ENCODE measurements at regions not wholly inside any gene's neighbourhood (a gene's known extent, or its start where the extent isn't known, plus 50 kb on each side); places are given as distances from the start of the nearest gene placed in this dataset.

DNA sequence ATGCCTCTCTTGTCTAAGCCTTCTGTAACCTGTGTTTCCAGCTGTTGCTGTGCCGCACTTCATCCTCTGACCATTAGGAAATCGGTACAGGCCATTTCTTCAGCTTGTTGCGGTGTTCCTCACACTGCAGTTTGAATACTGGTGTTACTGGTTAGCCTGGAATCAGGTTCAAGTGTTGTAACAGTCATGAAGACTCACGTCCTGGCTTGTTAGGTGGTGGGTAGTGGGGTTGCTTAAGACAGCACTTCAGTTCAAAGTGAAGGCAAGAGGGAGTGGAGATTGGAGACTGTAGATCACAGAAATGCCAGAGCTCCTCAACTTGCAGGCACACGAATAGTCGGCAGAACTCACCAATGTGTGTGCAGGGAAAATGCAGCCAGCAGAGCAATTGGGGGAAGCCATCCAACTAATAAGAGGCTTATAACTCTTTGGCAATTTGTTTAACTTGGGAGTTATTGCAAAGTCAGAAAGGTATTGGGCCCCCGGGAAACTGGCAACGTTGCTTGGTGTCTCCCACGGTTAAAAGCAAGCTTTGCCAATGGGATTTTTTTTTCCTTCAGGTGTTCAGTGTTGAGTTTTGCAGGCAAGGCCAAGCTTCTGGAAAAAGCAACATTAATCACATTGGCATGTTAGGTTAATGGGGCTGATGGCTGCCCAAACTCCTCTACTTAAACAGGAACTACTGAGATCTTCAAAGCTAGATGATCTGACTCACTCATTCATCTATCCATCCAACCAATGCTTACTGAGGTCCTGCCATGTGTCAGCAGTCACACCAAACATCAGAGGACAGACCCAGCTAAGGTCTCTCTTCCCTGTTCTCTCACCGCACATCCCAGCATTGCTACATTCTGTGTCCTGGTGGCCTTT lies 380.9 kb downstream of the GATA3 start:
- no peak for DNase-seq

- no peak for DNase-seq
Observed at GRCh38 chr10:8437896-8438295, 383.4 kb downstream of the GATA3 start.

- no peak for DNase-seq
Observed at GRCh38 chr10:8438603-8439002, 384.1 kb downstream of the GATA3 start.

DNA sequence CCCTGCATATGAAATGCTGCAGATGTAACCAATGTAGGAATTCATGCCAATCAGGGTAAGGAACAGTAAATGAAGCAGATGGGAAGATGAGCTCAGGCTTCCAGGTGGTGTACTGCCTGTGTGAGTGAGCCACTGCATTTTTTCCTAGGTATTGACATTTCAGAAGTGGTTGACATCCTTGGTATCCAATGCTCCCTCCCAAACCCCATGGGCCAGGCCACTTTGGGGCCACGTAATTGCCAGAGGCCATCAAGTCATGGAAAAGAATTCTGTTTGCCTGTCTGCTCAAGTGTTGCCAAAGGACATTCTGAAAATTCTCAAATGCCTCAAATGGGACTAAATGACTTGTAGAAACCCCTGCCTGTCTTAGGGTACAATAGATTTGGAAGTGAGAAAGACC lies 384.6 kb downstream of the GATA3 start:
- DNase-seq, result no peak

DNA sequence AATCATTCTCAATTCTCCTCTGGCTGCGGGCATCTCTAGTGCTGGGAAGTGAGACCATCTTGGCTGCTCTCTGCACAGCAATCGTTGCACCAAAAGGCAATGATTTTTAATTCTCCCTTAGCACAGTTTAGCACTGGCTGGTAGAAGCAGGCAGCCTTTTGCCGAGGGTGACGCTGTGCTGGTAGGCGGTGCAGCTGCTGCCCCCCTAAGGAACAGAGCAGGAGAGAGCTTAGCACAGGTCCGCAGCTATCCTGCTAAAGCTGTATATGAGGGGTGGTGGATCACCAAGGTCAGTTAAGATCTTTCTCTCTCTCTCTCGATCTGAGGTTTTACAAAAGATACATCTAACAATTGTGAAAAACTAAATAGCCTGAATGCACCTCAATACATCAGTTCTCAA lies 390.1 kb downstream of the GATA3 start:
- peak; percentile 30 for DNase-seq

GRCh38 chr10:8445353-8445752 lies 390.9 kb downstream of the GATA3 start:
- DNase-seq, result no peak

DNA sequence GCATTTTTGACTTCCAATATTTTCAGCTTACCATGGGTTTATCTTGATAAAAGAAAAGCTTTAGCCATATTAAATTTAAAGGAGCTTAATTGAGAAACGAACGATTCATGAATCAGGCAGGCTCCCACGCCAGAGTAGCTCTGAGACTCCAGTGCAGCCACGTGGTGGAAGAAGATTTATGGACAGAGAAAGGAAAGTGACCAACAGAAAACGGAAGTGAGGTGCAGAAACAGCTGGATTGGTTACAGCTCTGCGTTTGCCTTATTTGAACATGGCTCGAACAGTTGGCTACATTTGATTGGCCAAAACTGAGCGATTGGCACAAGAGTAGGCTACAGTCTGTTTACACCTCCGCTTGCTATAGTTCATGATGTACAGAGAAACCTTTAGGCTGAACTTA lies 395.4 kb downstream of the GATA3 start:
- DNase-seq, result no peak

DNA sequence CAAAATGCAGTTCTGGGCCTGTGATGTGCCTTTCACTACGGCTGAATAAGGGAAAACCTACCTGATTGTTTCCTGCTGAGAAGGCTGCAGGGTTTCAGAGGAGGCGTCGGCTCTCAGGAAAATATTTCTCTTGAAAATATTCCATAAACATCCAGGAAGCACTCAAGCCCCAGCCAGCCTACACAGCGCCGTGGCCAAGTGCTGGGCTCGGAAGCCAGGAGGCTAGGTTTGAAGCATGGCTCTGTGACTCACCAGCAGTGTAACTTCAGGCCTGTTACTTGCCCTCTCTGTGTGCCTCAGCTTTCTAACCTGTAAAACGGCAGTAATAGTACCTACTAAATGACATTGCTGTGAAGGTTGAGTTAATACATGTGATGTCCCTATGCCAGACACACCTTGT lies 399.1 kb downstream of the GATA3 start:
- DNase-seq, result peak; percentile 8

DNA sequence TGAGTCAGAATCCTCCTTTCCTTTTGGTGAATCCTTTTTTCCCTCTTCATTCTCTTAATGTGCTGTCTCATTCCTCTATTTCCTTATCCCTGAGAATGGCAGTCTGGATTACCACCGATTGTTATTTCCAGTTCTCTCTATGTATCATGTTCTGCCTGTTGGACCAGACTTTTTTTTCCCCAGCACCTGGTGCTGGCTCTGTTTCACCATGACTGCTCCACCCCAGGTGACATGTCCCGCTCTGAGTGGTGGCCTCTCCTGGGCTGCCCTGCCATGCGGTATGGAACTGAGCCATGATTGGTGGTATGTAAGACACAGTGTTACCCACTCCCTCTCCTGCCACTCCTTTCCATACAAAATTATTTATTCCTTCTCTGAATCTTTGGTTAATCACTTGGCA lies 399.9 kb downstream of the GATA3 start:
- DNase-seq, result no peak

DNA sequence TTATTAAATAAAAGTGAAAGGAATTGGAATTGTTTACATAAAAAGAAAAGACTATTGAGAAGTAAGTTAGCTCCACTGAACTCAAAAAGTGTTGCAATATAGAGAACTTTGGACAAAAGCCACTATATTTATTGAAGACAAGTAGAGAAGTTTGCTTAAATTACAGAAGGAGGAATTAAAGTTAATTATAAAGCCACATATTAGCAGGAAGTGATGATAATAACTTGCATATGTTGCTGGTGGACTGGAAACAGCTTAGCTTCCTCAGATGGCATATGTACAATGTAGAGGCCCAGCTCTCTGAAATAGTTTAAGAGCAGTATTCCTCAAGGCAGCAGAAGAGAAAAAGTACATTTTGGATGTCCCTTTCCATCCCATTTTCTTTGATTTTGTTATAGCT lies 400.7 kb downstream of the GATA3 start:
- DNase-seq, result no peak

GRCh38 chr10:8456386-8456785 lies 401.9 kb downstream of the GATA3 start:
- DNase-seq, result no peak

DNA sequence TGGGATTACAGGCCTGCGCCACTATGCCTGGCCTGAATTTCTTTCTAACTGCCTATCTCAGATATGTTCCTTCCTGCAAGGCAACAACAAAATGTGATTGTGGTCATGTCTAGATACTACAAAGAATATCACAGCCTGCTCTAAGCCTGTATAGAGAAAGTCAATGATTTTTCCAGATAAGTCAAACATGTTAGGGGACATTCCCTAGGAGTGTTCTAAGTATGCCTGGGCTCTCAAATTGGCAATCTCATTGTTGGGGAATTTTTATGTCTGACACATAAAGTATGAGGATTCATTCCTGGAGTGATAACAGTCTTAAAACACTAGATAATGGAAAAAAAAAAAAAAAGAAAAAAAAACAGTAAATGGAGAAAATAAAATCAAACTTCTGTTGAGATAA lies 406.1 kb downstream of the GATA3 start:
- DNase-seq, result no peak

DNA sequence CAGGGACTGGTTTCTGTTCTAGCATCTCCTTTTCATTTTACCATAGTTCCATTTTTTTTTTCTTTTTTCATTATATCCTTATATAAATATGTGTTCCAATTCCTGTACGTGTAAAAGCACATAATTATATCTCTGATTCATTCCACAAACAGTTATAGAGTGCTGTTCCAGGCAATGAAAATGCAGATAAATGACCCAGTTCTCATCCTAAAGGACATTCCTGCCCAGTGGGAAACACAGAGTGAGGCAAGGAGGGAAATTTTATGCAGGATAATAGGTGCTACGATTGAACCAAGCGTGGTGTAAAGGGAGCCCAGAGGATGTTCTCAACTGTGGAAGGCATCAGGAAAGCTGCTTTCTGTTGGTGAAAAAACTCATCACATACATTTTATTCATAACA lies 408.1 kb downstream of the GATA3 start:
- no peak for DNase-seq

DNA sequence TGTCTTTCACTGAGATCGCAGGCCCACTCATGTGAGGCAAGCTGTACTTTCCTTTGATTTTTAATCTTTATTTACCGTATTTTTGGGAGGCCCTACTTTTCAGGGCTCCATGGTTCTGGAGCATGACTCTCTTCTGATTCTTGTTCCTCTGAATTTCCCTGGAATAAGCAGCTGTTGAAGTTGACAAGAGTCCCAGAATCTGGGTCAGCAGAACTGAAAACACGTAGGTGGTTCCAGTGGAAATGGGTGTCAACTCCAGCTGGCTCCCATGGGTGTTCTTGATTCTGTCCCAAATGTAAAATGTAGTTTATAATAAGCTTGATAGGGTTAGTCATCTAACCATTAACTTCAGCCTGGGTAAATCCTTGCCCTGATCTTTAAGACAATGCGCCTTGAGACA lies 409.4 kb downstream of the GATA3 start:
- DNase-seq, result no peak

DNA sequence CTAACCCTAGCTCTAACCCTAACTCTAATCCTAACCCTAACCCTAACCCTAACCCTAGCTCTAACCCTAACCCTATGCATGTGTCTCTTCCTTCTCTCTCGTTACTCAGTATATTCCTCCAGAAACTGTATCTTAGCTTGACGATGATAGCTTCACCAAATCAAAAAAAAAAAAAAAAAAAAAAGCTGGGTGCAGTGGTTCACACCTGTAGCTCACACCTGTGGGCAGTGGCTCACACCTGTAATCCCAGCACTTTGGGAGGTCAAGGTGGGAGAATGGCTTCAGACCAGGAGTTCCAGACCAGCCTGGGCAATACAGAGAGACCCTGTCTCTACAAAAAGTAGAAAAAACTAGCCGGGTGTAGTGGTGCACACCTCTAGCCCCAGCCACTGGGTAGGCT lies 414.0 kb downstream of the GATA3 start:
- DNase-seq, result no peak

GRCh38 chr10:8473205-8473604 lies 418.7 kb downstream of the GATA3 start:
- peak; percentile 14 for DNase-seq

- no peak for DNase-seq
Observed at GRCh38 chr10:8477300-8477699, 422.8 kb downstream of the GATA3 start.

DNA sequence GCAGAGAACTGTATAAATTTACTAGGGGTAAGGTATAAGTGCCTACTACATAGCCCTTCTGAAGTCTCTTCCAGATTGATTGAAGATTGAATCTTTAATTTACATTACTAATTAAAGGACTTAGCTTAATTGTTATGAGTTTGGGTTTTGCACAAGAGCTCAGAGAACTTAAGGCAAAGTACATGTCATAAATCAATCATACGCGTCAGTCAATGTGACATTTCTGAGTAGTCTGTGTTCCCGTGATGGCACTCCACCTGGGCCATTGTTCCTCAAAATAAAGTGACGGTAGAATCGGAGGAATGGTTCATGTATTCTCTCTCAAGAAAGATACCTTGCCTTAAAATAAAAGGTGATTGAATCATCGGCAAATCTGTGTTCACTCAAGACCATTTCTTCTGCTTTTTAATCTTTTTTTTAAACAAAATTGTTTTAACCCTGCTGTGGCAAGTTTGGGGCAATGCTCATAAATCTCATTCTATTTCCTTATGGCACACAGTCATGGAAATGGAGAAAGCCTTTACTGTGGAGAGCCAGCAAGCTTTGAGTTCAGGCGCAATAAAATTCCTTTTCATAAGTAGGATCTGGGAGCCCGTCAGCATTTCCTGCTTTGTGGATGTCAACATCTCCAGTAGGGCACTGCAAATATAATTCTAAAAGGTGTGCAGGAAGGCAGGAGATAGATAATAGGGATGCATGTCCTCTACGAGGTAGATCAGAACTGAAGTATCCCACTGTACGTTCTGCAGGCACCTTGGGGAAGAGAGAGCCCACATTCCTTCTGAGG lies 427.4 kb downstream of the GATA3 start:
- no peak for DNase-seq

GRCh38 chr10:8485032-8485431 lies 430.5 kb downstream of the GATA3 start:
- DNase-seq, result no peak

DNA sequence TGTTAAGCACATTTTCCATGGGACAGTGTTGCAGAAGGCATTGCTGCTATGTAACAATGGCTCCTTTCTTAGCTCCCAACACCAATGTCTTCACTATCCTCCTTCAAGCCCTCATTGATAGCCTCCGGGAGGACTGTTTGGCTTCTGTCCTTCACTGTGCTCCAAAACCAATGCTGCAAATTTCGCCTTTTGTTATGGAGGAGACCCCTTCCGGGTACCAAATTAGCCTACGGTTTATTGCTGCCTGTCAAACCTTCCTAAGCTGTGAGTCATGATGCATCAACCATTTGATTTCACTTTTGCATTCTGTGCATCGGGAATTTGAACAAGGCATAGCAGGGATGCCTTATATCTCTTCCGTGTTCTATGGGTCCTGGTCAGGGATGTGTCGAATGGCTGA lies 432.9 kb downstream of the GATA3 start:
- DNase-seq, result no peak

GRCh38 chr10:8489232-8489631 lies 434.7 kb downstream of the GATA3 start:
- no peak for DNase-seq

DNA sequence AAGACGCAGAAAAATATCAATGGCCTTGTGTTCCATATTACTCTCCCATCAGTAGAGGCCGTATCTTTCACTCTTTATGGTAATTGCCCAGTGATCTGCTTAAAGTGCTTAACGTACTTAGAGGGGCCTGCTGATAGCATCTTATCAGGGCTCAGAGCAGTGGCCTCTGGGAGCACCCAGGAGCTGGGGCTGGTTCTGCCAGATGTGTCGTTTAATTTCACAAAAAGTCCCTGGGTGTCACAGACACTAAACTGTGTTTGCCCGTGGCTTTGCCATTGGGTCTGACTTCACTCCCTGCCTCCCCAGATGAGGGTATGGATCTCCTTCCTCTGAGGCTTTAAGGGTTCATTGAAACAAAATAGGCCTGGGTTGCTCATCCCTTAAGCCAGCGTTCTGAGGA lies 435.3 kb downstream of the GATA3 start:
- no peak for DNase-seq

GRCh38 chr10:8498290-8498689 lies 443.8 kb downstream of the GATA3 start:
- DNase-seq, result no peak

GRCh38 chr10:8498881-8499280 lies 444.4 kb downstream of the GATA3 start:
- DNase-seq, result peak; percentile 42
